ENCODE measurements at regions not wholly inside any gene's neighbourhood (a gene's known extent, or its start where the extent isn't known, plus 50 kb on each side); places are given as distances from the start of the nearest gene placed in this dataset.

- TF ChIP-seq CTCF (IDR thresholded peaks at IDR 0.05; ENCODE audit: low read depth, low read length): no peak
- TF ChIP-seq POLR2A (IDR thresholded peaks at IDR 0.05; ENCODE audit: extremely low read depth, insufficient read length): no peak
Measured at GRCh38 chr5:38783011-38783561, 62.7 kb upstream of the OSMR start.

Measured in NB4 (cell line).